SW480 (cell line): ENCODE measurements at regions not wholly inside any gene's neighbourhood (a gene's known extent, or its start where the extent isn't known, plus 50 kb on each side); places are given as distances from the start of the nearest gene placed in this dataset.
"Not testable (repeated sequence)": the region's sequence is repeated elsewhere in the genome, so short reads cannot be mapped to it uniquely, and the experiment has no call there.

Source experiments
- DNase-seq: peaks from one replicate; pipeline ENCODE4 v3.0.0-alpha.2; 2016; ENCODE audit warnings: low spot score

GRCh38 chr1:96074876-96075577 lies 646.6 kb upstream of the PTBP2 start:
- no peak for DNase-seq

- DNase-seq, result no peak
These were observed 645.7 kb upstream of the PTBP2 start for GRCh38 chr1:96075704-96076455.

GRCh38 chr1:96076589-96076988 lies 645.0 kb upstream of the PTBP2 start:
- no peak for DNase-seq

- DNase-seq, result no peak
These were observed 642.0 kb upstream of the PTBP2 start for GRCh38 chr1:96079581-96079980.

- DNase-seq, result no peak
These were observed 640.7 kb upstream of the PTBP2 start for GRCh38 chr1:96080925-96081324.

GRCh38 chr1:96087719-96088118 lies 633.9 kb upstream of the PTBP2 start:
- no peak for DNase-seq

- no peak for DNase-seq
These were observed 631.5 kb upstream of the PTBP2 start for GRCh38 chr1:96090134-96090533.

- no peak for DNase-seq
These were observed 625.6 kb upstream of the PTBP2 start for GRCh38 chr1:96095849-96096612.

GRCh38 chr1:96096613-96097321 lies 624.8 kb upstream of the PTBP2 start:
- DNase-seq, result no peak

GRCh38 chr1:96104506-96104905 lies 617.1 kb upstream of the PTBP2 start:
- DNase-seq, result no peak

- DNase-seq, result no peak
These were observed 616.7 kb upstream of the PTBP2 start for GRCh38 chr1:96104906-96105305.

- DNase-seq, result no peak
These were observed 604.9 kb upstream of the PTBP2 start for GRCh38 chr1:96116731-96117130.

- no peak for DNase-seq
These were observed 591.2 kb upstream of the PTBP2 start for GRCh38 chr1:96130432-96130831.

- DNase-seq, result no peak
These were observed 576.9 kb upstream of the PTBP2 start for GRCh38 chr1:96144636-96145035.

- DNase-seq, result no peak
These were observed 576.1 kb upstream of the PTBP2 start for GRCh38 chr1:96145492-96145891.

GRCh38 chr1:96152957-96153356 lies 568.6 kb upstream of the PTBP2 start:
- not testable (repeated sequence) for DNase-seq

- DNase-seq, result no peak
These were observed 564.5 kb upstream of the PTBP2 start for GRCh38 chr1:96157101-96157500.

GRCh38 chr1:96159379-96159778 lies 562.2 kb upstream of the PTBP2 start:
- no peak for DNase-seq

- no peak for DNase-seq
These were observed 557.5 kb upstream of the PTBP2 start for GRCh38 chr1:96164053-96164452.

- no peak for DNase-seq
These were observed 543.5 kb upstream of the PTBP2 start for GRCh38 chr1:96178053-96178452.

- DNase-seq, result no peak
These were observed 538.1 kb upstream of the PTBP2 start for GRCh38 chr1:96183485-96183884.

GRCh38 chr1:96183928-96184327 lies 537.7 kb upstream of the PTBP2 start:
- no peak for DNase-seq
